ENCODE measurements at regions not wholly inside any gene's neighbourhood (a gene's known extent, or its start where the extent isn't known, plus 50 kb on each side); places are given as distances from the start of the nearest gene placed in this dataset.
"Not testable (repeated sequence)": the region's sequence is repeated elsewhere in the genome, so short reads cannot be mapped to it uniquely, and the experiment has no call there.

- WGBS = 95% methylated on average over 3 of the region's 3 CpGs
- intact Hi-C loops (cut with DNase I) = no loop called here
- Histone ChIP-seq H3K27me3 (replicated peaks; ENCODE audit: insufficient read depth) (no peaks in the 10 kb centered on the region), H3K36me3 (peaks cover 0 to 3% of the 10 kb centered on the region in 2 donors), H3K27ac (no peak overlapping the region), H3K9me3 (no peaks in the 10 kb centered on the region), H3K4me3 (no peak overlapping the region), H3K4me1 (replicated peaks) (peaks cover 4% of the 10 kb centered on the region)
- DNase-seq (ENCODE audit: low spot score) = no peak
- TF ChIP-seq POLR2AphosphoS5 (IDR thresholded peaks at IDR 0.05) (no peak), POLR2A (IDR thresholded peaks at IDR 0.05) (no peak), CTCF (IDR thresholded peaks at IDR 0.05) (no peak)
Measured at GRCh38 chr19:5286465-5287029, 54.1 kb downstream of the PTPRS start.

- no peaks in the 10 kb centered on the region for H3K9me3 ChIP-seq
- H3K27me3 ChIP-seq (replicated peaks; ENCODE audit: insufficient read depth) = no peaks in the 10 kb centered on the region
- peaks cover 0 to 3% of the 10 kb centered on the region in 2 donors for H3K36me3 ChIP-seq
- TF ChIP-seq CTCF (IDR thresholded peaks at IDR 0.05) = no peak
- no peak for TF ChIP-seq POLR2A (IDR thresholded peaks at IDR 0.05)
- TF ChIP-seq POLR2AphosphoS5 (IDR thresholded peaks at IDR 0.05) = no peak
- no peak overlapping the region for H3K27ac ChIP-seq
- 79% methylated on average over 15 of the region's 15 CpGs for WGBS
- intact Hi-C loops (cut with DNase I) = no loop called here
- H3K4me1 ChIP-seq (replicated peaks) = no peaks in the 10 kb centered on the region
- no peak overlapping the region for H3K4me3 ChIP-seq
- no peak for DNase-seq (ENCODE audit: low spot score)
Measured at GRCh38 chr19:5285955-5286354, 54.7 kb downstream of the PTPRS start.

- no peak for DNase-seq (ENCODE audit: low spot score)
- 95% methylated on average over 6 of the region's 6 CpGs for WGBS
- no peaks in the 10 kb centered on the region for H3K9me3 ChIP-seq
- no peak overlapping the region for H3K4me3 ChIP-seq
- intact Hi-C loops (cut with DNase I) = no loop called here
- peaks cover 0 to 3% of the 10 kb centered on the region in 2 donors for H3K36me3 ChIP-seq
- H3K4me1 ChIP-seq (replicated peaks) = no peaks in the 10 kb centered on the region
- no peak overlapping the region for H3K27ac ChIP-seq
- no peak for TF ChIP-seq CTCF (IDR thresholded peaks at IDR 0.05)
- TF ChIP-seq POLR2A (IDR thresholded peaks at IDR 0.05) = no peak
- TF ChIP-seq POLR2AphosphoS5 (IDR thresholded peaks at IDR 0.05) = no peak
- H3K27me3 ChIP-seq (replicated peaks; ENCODE audit: insufficient read depth) = no peaks in the 10 kb centered on the region
Measured at GRCh38 chr19:5285311-5285710, 55.3 kb downstream of the PTPRS start.

- no peak overlapping the region for H3K4me3 ChIP-seq
- no peaks in the 10 kb centered on the region for H3K9me3 ChIP-seq
- intact Hi-C loops (cut with DNase I) = no loop called here
- TF ChIP-seq POLR2A (IDR thresholded peaks at IDR 0.05) (no peak), CTCF (IDR thresholded peaks at IDR 0.05) (no peak), POLR2AphosphoS5 (IDR thresholded peaks at IDR 0.05) (no peak)
- peaks cover 0 to 3% of the 10 kb centered on the region in 2 donors for H3K36me3 ChIP-seq
- WGBS = 80% methylated on average over 9 of the region's 9 CpGs
- H3K4me1 ChIP-seq (replicated peaks) = no peaks in the 10 kb centered on the region
- H3K27ac ChIP-seq = no peak overlapping the region
- no peaks in the 10 kb centered on the region for H3K27me3 ChIP-seq (replicated peaks; ENCODE audit: insufficient read depth)
- no peak for DNase-seq (ENCODE audit: low spot score)
Measured at GRCh38 chr19:5282901-5283300, 57.7 kb downstream of the PTPRS start.

- H3K9me3 ChIP-seq = no peaks in the 10 kb centered on the region
- peaks cover 0 to 3% of the 10 kb centered on the region in 2 donors for H3K36me3 ChIP-seq
- no peak overlapping the region for H3K4me3 ChIP-seq
- peak overlapping the region in 1 of 2 donors; percentile 42 for H3K27ac ChIP-seq
- TF ChIP-seq POLR2AphosphoS5 (IDR thresholded peaks at IDR 0.05) (no peak), POLR2A (IDR thresholded peaks at IDR 0.05) (no peak), CTCF (IDR thresholded peaks at IDR 0.05) (no peak)
- H3K4me1 ChIP-seq (replicated peaks) = no peaks in the 10 kb centered on the region
- no peaks in the 10 kb centered on the region for H3K27me3 ChIP-seq (replicated peaks; ENCODE audit: insufficient read depth)
- WGBS = 47% methylated on average over 8 of the region's 8 CpGs
- intact Hi-C loops (cut with DNase I) = no loop called here
- no peak for DNase-seq (ENCODE audit: low spot score)
Measured at GRCh38 chr19:5281588-5281987, 59.0 kb downstream of the PTPRS start.

GRCh38 chr19:5275668-5276067 lies 64.9 kb downstream of the PTPRS start:
- H3K4me1 ChIP-seq (replicated peaks); H3K36me3 ChIP-seq; H3K4me3 ChIP-seq; intact Hi-C loops (cut with DNase I); H3K27me3 ChIP-seq (replicated peaks; ENCODE audit: insufficient read depth); H3K9me3 ChIP-seq; DNase-seq (ENCODE audit: low spot score); H3K27ac ChIP-seq: not testable (repeated sequence)
- 95% methylated on average over 4 of the region's 4 CpGs for WGBS
